ENCODE measurements at regions not wholly inside any gene's neighbourhood (a gene's known extent, or its start where the extent isn't known, plus 50 kb on each side); places are given as distances from the start of the nearest gene placed in this dataset.

DNA sequence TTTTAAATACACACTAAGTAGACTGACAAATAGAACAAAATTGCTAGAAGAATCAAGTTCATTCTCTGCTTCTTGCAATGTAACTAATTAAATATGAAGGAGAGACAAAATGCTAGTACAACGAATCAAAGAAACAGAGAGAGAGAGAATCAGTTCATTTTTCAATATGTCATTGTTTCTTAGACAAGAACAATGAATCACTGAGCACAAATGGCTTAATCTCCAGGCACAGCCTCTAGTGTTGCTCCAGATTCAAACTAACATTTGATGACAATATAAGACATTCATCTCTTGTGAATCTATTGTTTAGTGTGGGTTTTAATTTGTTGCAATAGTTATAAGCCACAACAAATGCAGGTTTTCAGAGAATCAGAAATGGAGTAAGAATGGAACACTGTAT is 357.4 kb upstream of the TMEM229A start:
- TF ChIP-seq EGR1 (IDR thresholded peaks at IDR 0.05; ENCODE audit: borderline replicate concordance, low read depth, low read length), result no peak
- TF ChIP-seq POLR2A (IDR thresholded peaks at IDR 0.05; ENCODE audit: control extremely low read depth in 1 of 2, low read depth in 2 of 2, low read length in 2 of 2), result no peak
- TF ChIP-seq, protein P1, sequence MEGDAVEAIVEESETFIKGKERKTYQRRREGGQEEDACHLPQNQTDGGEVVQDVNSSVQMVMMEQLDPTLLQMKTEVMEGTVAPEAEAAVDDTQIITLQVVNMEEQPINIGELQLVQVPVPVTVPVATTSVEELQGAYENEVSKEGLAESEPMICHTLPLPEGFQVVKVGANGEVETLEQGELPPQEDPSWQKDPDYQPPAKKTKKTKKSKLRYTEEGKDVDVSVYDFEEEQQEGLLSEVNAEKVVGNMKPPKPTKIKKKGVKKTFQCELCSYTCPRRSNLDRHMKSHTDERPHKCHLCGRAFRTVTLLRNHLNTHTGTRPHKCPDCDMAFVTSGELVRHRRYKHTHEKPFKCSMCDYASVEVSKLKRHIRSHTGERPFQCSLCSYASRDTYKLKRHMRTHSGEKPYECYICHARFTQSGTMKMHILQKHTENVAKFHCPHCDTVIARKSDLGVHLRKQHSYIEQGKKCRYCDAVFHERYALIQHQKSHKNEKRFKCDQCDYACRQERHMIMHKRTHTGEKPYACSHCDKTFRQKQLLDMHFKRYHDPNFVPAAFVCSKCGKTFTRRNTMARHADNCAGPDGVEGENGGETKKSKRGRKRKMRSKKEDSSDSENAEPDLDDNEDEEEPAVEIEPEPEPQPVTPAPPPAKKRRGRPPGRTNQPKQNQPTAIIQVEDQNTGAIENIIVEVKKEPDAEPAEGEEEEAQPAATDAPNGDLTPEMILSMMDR (IDR thresholded peaks at IDR 0.05; ENCODE audit: control extremely low read depth in 1 of 3, insufficient read depth in 1 of 3, low read depth in 1 of 3, low read length in 3 of 3), result no peak
- no peak for TF ChIP-seq CBX5 (IDR thresholded peaks at IDR 0.05; ENCODE audit: low read depth, low read length)
- no peak for TF ChIP-seq GABPA (IDR thresholded peaks at IDR 0.05; ENCODE audit: borderline replicate concordance, insufficient read depth, low read length)
- TF ChIP-seq POLR2AphosphoS5 (IDR thresholded peaks at IDR 0.05; ENCODE audit: low read depth, low read length), result no peak
- no peak for TF ChIP-seq RBBP5 (IDR thresholded peaks at IDR 0.05; ENCODE audit: borderline replicate concordance, low read depth, low read length)
- TF ChIP-seq TEAD4 (IDR thresholded peaks at IDR 0.05; ENCODE audit: low read depth, low read length), result no peak
- TF ChIP-seq JUN (IDR thresholded peaks at IDR 0.05; ENCODE audit: low read depth, low read length), result no peak
- TF ChIP-seq YY1 (IDR thresholded peaks at IDR 0.05; ENCODE audit: low read depth, low read length), result no peak
- no peak for TF ChIP-seq BACH1 (IDR thresholded peaks at IDR 0.05; ENCODE audit: low read length)
- no peak for TF ChIP-seq FOSL1 (IDR thresholded peaks at IDR 0.05; ENCODE audit: insufficient read depth, low read depth, low read length)
- no peak for TF ChIP-seq GTF2F1 (IDR thresholded peaks at IDR 0.05; ENCODE audit: borderline replicate concordance, low read depth, low read length)
- no peak for TF ChIP-seq RAD21 (IDR thresholded peaks at IDR 0.05 in 1 of 2, conservative IDR thresholded peaks at IDR 0.05 in 1 of 2; ENCODE audit: low read depth in 2 of 2, low read length in 2 of 2)
